K562 (cell line): ENCODE measurements at regions not wholly inside any gene's neighbourhood (a gene's known extent, or its start where the extent isn't known, plus 50 kb on each side); places are given as distances from the start of the nearest gene placed in this dataset.

Experiments used
- ATAC-seq: fragments of 200-7000 bp; cut with Tn5 transposase; 3 replicates; pipeline ENCODE4 v1.9.1; 2020; ENCODE audit warnings: moderate library complexity
- BruUV-seq: library from RNA; stranded (reverse); fragments of 400-500 nt; replicated peaks from 2 replicates; lab custom pipeline; 2021; lab: Mats Ljungman, UMichigan
- CTCF ChIA-PET: fragments of 300-600 bp; formaldehyde crosslinking; extraction: SDS; loops from one replicate; lab custom pipeline; 2021; ENCODE audit warnings: low intra/inter-chr PET ratio; lab: Yijun Ruan, JAX
- POLR2A ChIA-PET: fragments of 300-600, 350-650 bp; sonication (Branson Sonifier 250); formaldehyde crosslinking; extraction: SDS; loops from one replicate; lab custom pipeline; 2021; ENCODE audit warnings: antibody characterized with exemption, inconsistent platforms; lab: Yijun Ruan, JAX
- DNase-seq, 4 experiments: peaks; one replicate each; pipeline versions ENCODE4 v3.0.0 to v3.0.0-alpha.2; 2011 to 2018; ENCODE audit warnings: low spot score in 3 of 4, mixed read lengths in 3 of 4; ENCODE audit errors: extremely low read depth in 1 of 4
- FAIRE-seq: peaks from 2 replicates; lab custom pipeline; 2011; peaks lifted over from hg19 to GRCh38; lab: Jason Lieb, UNC
- H2AFZ ChIP-seq: 2 replicates; pipeline ENCODE4 v1.6.0; 2011; ENCODE audit warnings: low read depth, low read length, control low read depth, inconsistent platforms
- H3K27ac ChIP-seq: fragments of 200-600 bp; 3 replicates; pipeline ENCODE4 v1.8.0; 2011; ENCODE audit warnings: low read depth, mild to moderate bottlenecking, control low read depth, inconsistent platforms, low read length, moderate library complexity, mixed read lengths; ENCODE audit errors: extremely low read depth
- H3K27me3 ChIP-seq, 2 experiments: fragments of 300-600 bp in 1 of 2; 2 replicates in 1 of 2; 3 replicates in 1 of 2; pipeline versions ENCODE4 v1.6.0 to v1.8.0; 2011; ENCODE audit warnings: inconsistent platforms in 2 of 2, low read length in 2 of 2, mild to moderate bottlenecking in 1 of 2, mixed read lengths in 1 of 2, moderate library complexity in 1 of 2; ENCODE audit not compliant: control insufficient read depth in 2 of 2, insufficient read depth in 2 of 2
- H3K36me3 ChIP-seq: fragments of 300-600 bp; 3 replicates; pipeline ENCODE4 v1.8.0; 2011; ENCODE audit warnings: mild to moderate bottlenecking, low read length, inconsistent platforms; ENCODE audit not compliant: control insufficient read depth, insufficient read depth
- H3K4me1 ChIP-seq, 2 experiments: fragments of 200-600 bp in 1 of 2; replicated peaks in 1 of 2; 2 replicates in 1 of 2; 3 replicates in 1 of 2; pipeline versions ENCODE4 v1.5.1 to v1.8.0; 2011; ENCODE audit warnings: inconsistent platforms in 2 of 2, low read length in 2 of 2, mild to moderate bottlenecking in 1 of 2, mixed read lengths in 1 of 2, moderate library complexity in 1 of 2; ENCODE audit not compliant: control insufficient read depth in 2 of 2, insufficient read depth in 2 of 2
- H3K4me2 ChIP-seq: 2 replicates; pipeline ENCODE4 v1.6.1; 2011; ENCODE audit warnings: low read length, control low read depth, inconsistent platforms, mixed read lengths; ENCODE audit not compliant: insufficient read depth
- H3K4me3 ChIP-seq: fragments of 200-600 bp; sonication (generic), shearing (Covaris generic); 2 replicates; pipeline ENCODE4 v1.5.1; 2016; ENCODE audit warnings: control low read depth, inconsistent platforms
- H3K79me2 ChIP-seq: fragments of 200-600 bp; 3 replicates; pipeline ENCODE4 v1.8.0; 2011; ENCODE audit warnings: low read length, inconsistent platforms; ENCODE audit not compliant: control insufficient read depth, insufficient read depth
- H3K9ac ChIP-seq, 2 experiments: 2 replicates each; pipeline versions ENCODE4 v1.6.0 to v1.6.1; 2011; ENCODE audit warnings: low read depth in 2 of 2, low read length in 2 of 2, control low read depth in 1 of 2, inconsistent platforms in 1 of 2, mild to moderate bottlenecking in 1 of 2, mixed read lengths in 1 of 2; ENCODE audit not compliant: insufficient read depth in 1 of 2
- H3K9me1 ChIP-seq: one replicate; pipeline ENCODE4 v1.6.0; 2011; ENCODE audit warnings: inconsistent platforms, mild to moderate bottlenecking, low read length, moderate library complexity; ENCODE audit not compliant: control insufficient read depth, insufficient read depth
- H3K9me3 ChIP-seq: replicated peaks from 2 replicates; pipeline ENCODE4 v1.5.1; 2011; ENCODE audit warnings: low read depth, low read length, inconsistent platforms; ENCODE audit not compliant: control insufficient read depth, insufficient read depth
- H4K20me1 ChIP-seq: replicated peaks from 2 replicates; pipeline ENCODE4 v1.6.1; 2011; ENCODE audit warnings: low read length, inconsistent platforms, mixed read lengths; ENCODE audit not compliant: control insufficient read depth, insufficient read depth
- CBX2 ChIP-seq: fragments of 200-600 bp; sonication (generic); IDR thresholded peaks from one replicate; pipeline ENCODE4 v1.6.1; 2012; ENCODE audit warnings: mild to moderate bottlenecking, low read length, inconsistent platforms; ENCODE audit not compliant: insufficient read depth, poor library complexity, severe bottlenecking
- EZH2 ChIP-seq: IDR thresholded peaks from 2 replicates; pipeline ENCODE4 v1.6.1; 2012; ENCODE audit warnings: low read depth, mild to moderate bottlenecking, inconsistent platforms, low read length, borderline replicate concordance
- HIVEP1 ChIP-seq: fragments of 250-450 bp; sonication (Bioruptor Pico); IDR thresholded peaks from 2 replicates; pipeline ENCODE4 v1.4.0; 2020; ENCODE audit warnings: mild to moderate bottlenecking
- KDM2B ChIP-seq: fragments of 250-450 bp; sonication (Bioruptor Pico); IDR thresholded peaks from 2 replicates; pipeline ENCODE4 v1.8.0; 2021; ENCODE audit warnings: mild to moderate bottlenecking, moderate library complexity
- L3MBTL2 ChIP-seq: fragments of 450-650 bp; IDR thresholded peaks from 2 replicates; pipeline ENCODE4 v1.6.1; 2016; ENCODE audit warnings: mild to moderate bottlenecking, moderate library complexity
- TBP ChIP-seq: optimal IDR thresholded peaks from 2 replicates; pipeline ENCODE3; 2011; ENCODE audit warnings: low read depth, low read length, improper control_type of control experiment
- ZFP1 ChIP-seq: fragments of 450-650 bp; formaldehyde crosslinking; IDR thresholded peaks from 2 replicates; pipeline ENCODE4 v1.4.0; 2020; ENCODE audit warnings: mild to moderate bottlenecking, mixed read lengths
- ZNF121 ChIP-seq: sonication (generic); formaldehyde crosslinking; conservative IDR thresholded peaks from 2 replicates; pipeline ENCODE4 v1.8.0; 2022; ENCODE audit warnings: missing genetic modification reagents
- ZNF24 ChIP-seq: fragments of 450-650 bp; IDR thresholded peaks from 2 replicates; pipeline ENCODE4 v1.6.1; 2016
- WGBS: fragments of 100-300 bp; shearing (Covaris generic); methylation state at CpG from one replicate; pipeline ENCODE4 v1.1.6; 2016; ENCODE audit warnings: low coverage, mixed read lengths; ENCODE audit not compliant: insufficient coverage; ENCODE audit errors: missing lambda C conversion rate; 5-methylcytosine and 5-hydroxymethylcytosine counted together
- in situ Hi-C: fragments of 300-500 bp; cut with MboI; formaldehyde crosslinking; loops from 4 replicates; pipeline ENCODE4 v1.15.0; 2018; ENCODE audit warnings: inconsistent platforms, mixed read lengths
- intact Hi-C: fragments of 100-400 bp; cut with micrococcal nuclease; formaldehyde crosslinking; loops from 2 replicates; pipeline ENCODE4 v1.14.2; 2022
- TF ChIP-seq, protein P1 (sequence below): fragments of 250-450 bp; sonication (Bioruptor Pico); IDR thresholded peaks from 2 replicates; pipeline ENCODE4 v1.8.0; 2022; ENCODE audit warnings: moderate library complexity, mild to moderate bottlenecking, inconsistent platforms
- TF ChIP-seq, protein P2 (sequence below), 2 experiments: IDR thresholded peaks; 2 replicates each; pipeline ENCODE4 v1.6.1; 2011; ENCODE audit warnings: borderline replicate concordance in 1 of 2, control low read depth in 1 of 2, low read depth in 1 of 2, low read length in 1 of 2, mild to moderate bottlenecking in 1 of 2, mixed read lengths in 1 of 2, moderate library complexity in 1 of 2; ENCODE audit not compliant: insufficient read depth in 1 of 2, insufficient read length in 1 of 2, poor library complexity in 1 of 2, severe bottlenecking in 1 of 2; ENCODE audit errors: extremely low read depth in 1 of 2

DNA sequence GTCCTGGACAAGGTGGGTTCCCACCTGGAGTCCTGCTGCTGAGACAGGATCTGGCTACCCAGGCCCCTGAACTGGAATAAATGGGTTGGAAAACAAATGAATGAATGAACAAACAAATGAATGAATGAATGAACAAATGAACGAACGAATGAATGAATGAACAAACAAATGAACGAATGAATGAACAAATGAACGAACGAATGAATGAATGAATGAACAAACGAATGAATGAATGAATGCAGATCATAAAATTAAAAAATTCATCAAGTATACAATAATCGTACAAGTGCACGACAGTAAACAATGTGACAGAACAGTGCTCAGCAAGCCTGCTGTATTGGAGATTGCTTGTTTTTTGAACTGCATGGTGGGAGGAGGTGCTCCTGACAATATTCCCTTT lies 2097.1 kb downstream of the MAT2B start:
- POLR2A ChIA-PET = no interaction called here
- Histone ChIP-seq H4K20me1 (no peaks in the 10 kb centered on the region), H2AFZ (no peak overlapping the region), H3K36me3 (no peaks in the 10 kb centered on the region), H3K9me1 (no peaks in the 10 kb centered on the region), H3K4me1 (no peaks in the 10 kb centered on the region), H3K9ac (no peak overlapping the region), H3K27me3 (no peaks in the 10 kb centered on the region), H3K9me3 (no peaks in the 10 kb centered on the region; the same call in 1 of the 2 replicates), H3K4me3 (no peak overlapping the region), H3K27ac (no peak overlapping the region), H3K4me2 (no peak overlapping the region), H3K79me2 (no peaks in the 10 kb centered on the region)
- TF ChIP-seq EZH2 = no peak
- TF ChIP-seq KDM2B (CRISPR knock-in tag) = no peak
- TF ChIP-seq L3MBTL2 = no peak
- peak; percentile 93 for TF ChIP-seq ZNF24
- WGBS = 2% methylated on average over 8 of the region's 8 CpGs
- ATAC-seq = no peak
- CTCF ChIA-PET = no interaction called here
- intact Hi-C loops (no loop called here), in situ Hi-C loops (no loop called here)
- FAIRE-seq = no peak
- no TSS peak for BruUV-seq
- no peak for DNase-seq

DNA sequence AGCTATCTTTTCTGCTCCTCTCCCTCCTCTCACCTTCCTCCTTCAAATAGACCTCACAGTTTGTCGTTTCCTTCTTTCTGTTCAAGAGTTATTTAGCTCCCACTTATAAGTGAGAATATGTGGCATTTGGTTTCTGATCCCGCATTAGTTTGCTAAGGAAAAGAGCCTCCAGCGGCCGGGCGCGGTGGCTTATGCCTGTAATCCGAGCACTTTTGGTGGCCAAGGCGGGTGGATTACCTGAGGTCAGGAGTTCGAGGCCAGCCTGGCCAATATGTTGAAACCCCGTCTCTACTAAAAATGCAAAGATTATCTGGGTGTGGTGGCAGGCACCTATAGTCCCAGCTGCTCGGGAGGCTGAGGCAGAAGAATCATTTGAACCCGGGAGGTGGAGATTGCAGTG lies 2101.6 kb downstream of the MAT2B start:
- in situ Hi-C loops (no loop called here), intact Hi-C loops (no loop called here)
- H3K36me3 ChIP-seq = no peaks in the 10 kb centered on the region
- no peak overlapping the region for H3K4me2 ChIP-seq
- no peaks in the 10 kb centered on the region for H3K27me3 ChIP-seq
- H3K9me3 ChIP-seq = no peaks in the 10 kb centered on the region
- DNase-seq (no peak), FAIRE-seq (no peak), ATAC-seq (no peak)
- no peak overlapping the region for H3K9ac ChIP-seq
- no peaks in the 10 kb centered on the region for H3K4me1 ChIP-seq
- no peak overlapping the region for H3K4me3 ChIP-seq
- no peak overlapping the region for H3K27ac ChIP-seq
- H2AFZ ChIP-seq = no peak overlapping the region
- POLR2A ChIA-PET = no interaction called here
- no peaks in the 10 kb centered on the region for H4K20me1 ChIP-seq
- no peak for TF ChIP-seq HIVEP1 (CRISPR knock-in tag)
- TF ChIP-seq ZNF121 = no peak
- no peak for TF ChIP-seq TBP
- no peak for TF ChIP-seq ZFP1
- TF ChIP-seq, protein P1, sequence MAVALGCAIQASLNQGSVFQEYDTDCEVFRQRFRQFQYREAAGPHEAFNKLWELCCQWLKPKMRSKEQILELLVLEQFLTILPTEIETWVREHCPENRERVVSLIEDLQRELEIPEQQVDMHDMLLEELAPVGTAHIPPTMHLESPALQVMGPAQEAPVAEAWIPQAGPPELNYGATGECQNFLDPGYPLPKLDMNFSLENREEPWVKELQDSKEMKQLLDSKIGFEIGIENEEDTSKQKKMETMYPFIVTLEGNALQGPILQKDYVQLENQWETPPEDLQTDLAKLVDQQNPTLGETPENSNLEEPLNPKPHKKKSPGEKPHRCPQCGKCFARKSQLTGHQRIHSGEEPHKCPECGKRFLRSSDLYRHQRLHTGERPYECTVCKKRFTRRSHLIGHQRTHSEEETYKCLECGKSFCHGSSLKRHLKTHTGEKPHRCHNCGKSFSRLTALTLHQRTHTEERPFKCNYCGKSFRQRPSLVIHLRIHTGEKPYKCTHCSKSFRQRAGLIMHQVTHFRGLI (CRISPR knock-in tag) = no peak
- TF ChIP-seq, protein P2, sequence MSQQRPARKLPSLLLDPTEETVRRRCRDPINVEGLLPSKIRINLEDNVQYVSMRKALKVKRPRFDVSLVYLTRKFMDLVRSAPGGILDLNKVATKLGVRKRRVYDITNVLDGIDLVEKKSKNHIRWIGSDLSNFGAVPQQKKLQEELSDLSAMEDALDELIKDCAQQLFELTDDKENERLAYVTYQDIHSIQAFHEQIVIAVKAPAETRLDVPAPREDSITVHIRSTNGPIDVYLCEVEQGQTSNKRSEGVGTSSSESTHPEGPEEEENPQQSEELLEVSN (IDR thresholded peaks at IDR 0.05; ENCODE audit: borderline replicate concordance in 1 of 2, extremely low read depth in 1 of 2, insufficient read depth in 1 of 2, insufficient read length in 1 of 2, low read depth in 1 of 2, low read length in 1 of 2, poor library complexity in 1 of 2, severe bottlenecking in 1 of 2) = no peak
- TF ChIP-seq CBX2 = no peak
- BruUV-seq = no TSS peak
- CTCF ChIA-PET = no interaction called here
- H3K9me1 ChIP-seq = no peaks in the 10 kb centered on the region
- no peaks in the 10 kb centered on the region for H3K79me2 ChIP-seq
- WGBS = 0% methylated on average over 5 of the region's 12 CpGs
